ENCODE measurements at regions not wholly inside any gene's neighbourhood (a gene's known extent, or its start where the extent isn't known, plus 50 kb on each side); places are given as distances from the start of the nearest gene placed in this dataset.

DNA sequence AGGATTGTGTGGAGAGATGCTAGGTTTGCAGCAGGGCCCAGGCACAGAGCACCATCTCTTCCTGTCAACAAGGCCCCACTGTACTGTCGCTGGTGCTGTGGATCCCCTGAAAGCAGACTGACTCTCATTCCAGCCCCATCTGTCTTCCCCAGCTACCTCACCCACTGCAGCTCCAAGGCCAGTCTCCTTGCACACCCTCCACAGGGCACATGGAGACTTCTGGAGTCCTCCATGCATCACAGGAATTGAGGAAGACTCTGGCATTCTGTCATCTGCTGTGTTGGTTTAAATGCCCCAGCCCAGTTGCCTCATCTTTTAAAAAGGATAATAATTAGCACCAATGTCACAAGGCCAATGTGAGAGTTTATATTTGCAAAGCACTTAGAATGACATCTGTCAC lies 301.2 kb downstream of the RPLP1 start:
- WGBS, 2 donors, result 100% methylated on average over 1 of the region's 1 CpG
- TF ChIP-seq POLR2A (IDR thresholded peaks at IDR 0.05), result no peak
- TF ChIP-seq, protein P1, sequence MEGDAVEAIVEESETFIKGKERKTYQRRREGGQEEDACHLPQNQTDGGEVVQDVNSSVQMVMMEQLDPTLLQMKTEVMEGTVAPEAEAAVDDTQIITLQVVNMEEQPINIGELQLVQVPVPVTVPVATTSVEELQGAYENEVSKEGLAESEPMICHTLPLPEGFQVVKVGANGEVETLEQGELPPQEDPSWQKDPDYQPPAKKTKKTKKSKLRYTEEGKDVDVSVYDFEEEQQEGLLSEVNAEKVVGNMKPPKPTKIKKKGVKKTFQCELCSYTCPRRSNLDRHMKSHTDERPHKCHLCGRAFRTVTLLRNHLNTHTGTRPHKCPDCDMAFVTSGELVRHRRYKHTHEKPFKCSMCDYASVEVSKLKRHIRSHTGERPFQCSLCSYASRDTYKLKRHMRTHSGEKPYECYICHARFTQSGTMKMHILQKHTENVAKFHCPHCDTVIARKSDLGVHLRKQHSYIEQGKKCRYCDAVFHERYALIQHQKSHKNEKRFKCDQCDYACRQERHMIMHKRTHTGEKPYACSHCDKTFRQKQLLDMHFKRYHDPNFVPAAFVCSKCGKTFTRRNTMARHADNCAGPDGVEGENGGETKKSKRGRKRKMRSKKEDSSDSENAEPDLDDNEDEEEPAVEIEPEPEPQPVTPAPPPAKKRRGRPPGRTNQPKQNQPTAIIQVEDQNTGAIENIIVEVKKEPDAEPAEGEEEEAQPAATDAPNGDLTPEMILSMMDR (IDR thresholded peaks at IDR 0.05), result no peak
- H3K4me1 ChIP-seq, result no peaks in the 10 kb centered on the region
- intact Hi-C loops (cut with DNase I), result no loop called here
- H3K36me3 ChIP-seq, result no peaks in the 10 kb centered on the region
- no peak overlapping the region for H3K4me3 ChIP-seq (replicated peaks in 1 of 3)
- DNase-seq, result no peak
- no peak overlapping the region for H3K27ac ChIP-seq
- no peaks in the 10 kb centered on the region for H3K9me3 ChIP-seq
- no peaks in the 10 kb centered on the region for H3K27me3 ChIP-seq

DNA sequence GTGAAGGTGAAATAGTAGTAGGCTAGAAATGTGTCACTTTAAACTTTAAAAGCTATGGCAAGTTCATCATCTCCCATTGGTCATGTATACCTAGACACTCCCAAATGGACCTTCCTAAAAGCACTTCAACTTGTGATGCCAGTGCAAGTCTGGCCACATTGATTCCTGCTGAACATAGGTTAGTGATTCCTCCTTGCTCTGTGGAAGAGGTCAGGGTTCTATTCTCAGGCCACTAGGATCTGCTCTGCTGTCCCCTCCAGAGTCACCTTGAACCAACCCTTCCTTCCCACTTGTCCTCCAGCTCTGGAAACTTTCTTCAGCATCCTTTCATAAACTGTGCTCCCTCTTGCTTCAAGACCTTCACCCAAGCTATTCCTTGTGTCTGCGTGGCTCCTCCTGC lies 301.7 kb downstream of the RPLP1 start:
- no peak for TF ChIP-seq POLR2A (IDR thresholded peaks at IDR 0.05)
- TF ChIP-seq, protein P1 (IDR thresholded peaks at IDR 0.05), result no peak
- no peaks in the 10 kb centered on the region for H3K27me3 ChIP-seq
- no peaks in the 10 kb centered on the region for H3K36me3 ChIP-seq
- DNase-seq, result no peak
- H3K27ac ChIP-seq, result no peak overlapping the region
- 91 to 98% methylated on average over 1 of the region's 1 CpG for WGBS, 2 donors
- H3K4me3 ChIP-seq (replicated peaks in 1 of 3), result no peak overlapping the region
- no peaks in the 10 kb centered on the region for H3K4me1 ChIP-seq
- intact Hi-C loops (cut with DNase I), result no loop called here
- H3K9me3 ChIP-seq, result no peaks in the 10 kb centered on the region

DNA sequence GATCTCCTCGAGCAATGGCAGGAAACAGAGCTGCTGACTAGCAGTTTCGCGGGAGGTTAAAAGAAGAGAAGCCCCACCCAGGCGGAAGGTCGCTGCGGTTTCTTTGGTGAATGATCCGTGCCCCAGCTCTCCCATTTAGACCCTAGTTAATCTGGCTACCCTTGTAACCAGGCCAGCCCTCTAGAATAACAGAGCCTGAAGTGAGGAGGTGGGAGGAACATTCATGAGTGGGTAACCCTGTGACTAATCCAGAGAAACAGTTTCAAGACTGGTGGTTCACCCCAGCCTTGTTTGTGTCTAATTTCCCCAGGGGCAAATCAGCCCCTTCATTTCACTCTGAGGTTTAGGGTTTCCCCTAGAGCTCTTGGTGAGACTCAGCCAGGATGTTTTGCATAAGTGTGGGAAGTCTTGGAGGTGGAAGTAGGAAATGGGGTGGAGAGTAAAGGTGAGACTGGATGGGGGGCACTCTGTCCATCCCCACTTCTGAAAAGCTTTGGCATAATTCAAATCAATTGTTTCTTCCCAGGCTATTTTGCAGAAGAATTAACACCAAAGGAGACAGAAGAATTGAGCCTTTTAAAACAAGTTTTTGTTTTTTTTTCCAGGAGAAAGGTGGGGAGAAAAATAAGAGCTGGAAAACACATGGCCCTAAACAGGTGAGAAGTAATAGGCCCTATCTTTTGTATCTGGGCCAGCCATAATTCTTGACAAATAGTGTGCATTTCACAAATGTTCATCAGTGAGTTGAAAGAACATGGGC lies 303.1 kb downstream of the RPLP1 start:
- no peak for DNase-seq
- no peaks in the 10 kb centered on the region for H3K4me1 ChIP-seq
- H3K9me3 ChIP-seq, result no peaks in the 10 kb centered on the region
- TF ChIP-seq, protein P1 (IDR thresholded peaks at IDR 0.05), result no peak
- TF ChIP-seq POLR2A (IDR thresholded peaks at IDR 0.05), result no peak
- H3K27ac ChIP-seq, result no peak overlapping the region
- H3K27me3 ChIP-seq, result no peaks in the 10 kb centered on the region
- intact Hi-C loops (cut with DNase I), result no loop called here
- H3K4me3 ChIP-seq (replicated peaks in 1 of 3), result no peak overlapping the region
- H3K36me3 ChIP-seq, result no peaks in the 10 kb centered on the region
- 26 to 27% methylated on average over 7 of the region's 7 CpGs for WGBS, 2 donors

DNA sequence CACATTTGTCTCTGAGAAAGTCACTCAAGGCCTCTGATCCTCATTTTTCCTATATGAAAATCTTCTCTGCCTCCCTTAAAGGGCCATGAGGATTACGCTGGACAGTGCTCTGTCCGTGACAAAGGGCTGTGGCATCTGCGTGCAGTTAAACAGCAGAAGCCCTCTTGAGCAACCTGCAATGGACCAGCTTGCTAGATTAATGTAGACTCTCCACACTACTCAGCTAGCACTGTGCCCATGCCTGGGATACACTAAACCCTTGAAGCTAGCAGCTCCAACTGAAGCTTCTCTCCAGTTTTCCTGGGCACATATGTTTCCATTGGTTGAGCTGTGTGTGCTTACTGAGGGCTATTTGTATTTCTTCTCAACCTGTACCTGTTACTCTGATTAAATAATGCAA lies 303.8 kb downstream of the RPLP1 start:
- no peak for DNase-seq
- WGBS, 2 donors, result 94 to 97% methylated on average over 3 of the region's 3 CpGs
- no peaks in the 10 kb centered on the region for H3K9me3 ChIP-seq
- H3K27ac ChIP-seq, result no peak overlapping the region
- intact Hi-C loops (cut with DNase I), result no loop called here
- H3K4me1 ChIP-seq, result no peaks in the 10 kb centered on the region
- TF ChIP-seq, protein P1 (IDR thresholded peaks at IDR 0.05), result no peak
- no peak for TF ChIP-seq POLR2A (IDR thresholded peaks at IDR 0.05)
- H3K27me3 ChIP-seq, result no peaks in the 10 kb centered on the region
- no peak overlapping the region for H3K4me3 ChIP-seq (replicated peaks in 1 of 3)
- no peaks in the 10 kb centered on the region for H3K36me3 ChIP-seq

DNA sequence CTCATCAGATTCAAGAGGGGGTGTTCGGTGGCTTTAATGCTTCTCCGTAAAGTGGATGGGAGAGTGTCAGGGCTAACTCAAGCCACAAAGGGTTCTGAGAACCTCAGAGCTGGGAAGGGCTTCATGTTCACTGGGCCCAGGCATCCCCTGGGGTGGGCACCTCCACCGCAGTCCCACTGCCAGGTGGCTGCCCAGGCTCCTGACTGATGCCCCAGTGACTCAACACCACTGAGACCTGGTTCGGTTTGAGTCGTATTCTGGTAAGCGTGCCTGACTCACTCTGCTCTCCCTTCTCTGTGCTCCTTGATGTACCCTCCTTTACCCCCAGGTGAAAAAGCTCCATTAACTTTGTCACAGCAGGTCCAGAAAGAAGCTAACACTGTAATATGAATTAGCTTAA lies 304.6 kb downstream of the RPLP1 start:
- TF ChIP-seq, protein P1 (IDR thresholded peaks at IDR 0.05), result no peak
- TF ChIP-seq POLR2A (IDR thresholded peaks at IDR 0.05), result no peak
- Histone ChIP-seq H3K4me3 (replicated peaks in 1 of 3) (no peak overlapping the region), H3K4me1 (no peaks in the 10 kb centered on the region), H3K9me3 (no peaks in the 10 kb centered on the region), H3K27ac (no peak overlapping the region), H3K36me3 (no peaks in the 10 kb centered on the region), H3K27me3 (no peaks in the 10 kb centered on the region)
- intact Hi-C loops (cut with DNase I), result no loop called here
- DNase-seq, result no peak
- WGBS, 2 donors, result 95% methylated on average over 6 of the region's 6 CpGs

Data from thyroid gland (tissue), 4 donors.